ENCODE measurements at regions not wholly inside any gene's neighbourhood (a gene's known extent, or its start where the extent isn't known, plus 50 kb on each side); places are given as distances from the start of the nearest gene placed in this dataset.

GRCh38 chr1:69363236-69363635 is 204.5 kb upstream of the LRRC7 start:
- H3K4me3 ChIP-seq (ENCODE audit: low read depth, low read length) = no peak overlapping the region
- intact Hi-C loops (cut with micrococcal nuclease; ENCODE audit: unreplicated experiment) = no loop called here
- no peaks in the 10 kb centered on the region for H3K27me3 Mint-ChIP-seq (ENCODE audit: insufficient read depth, unreplicated experiment)
- H3K36me3 Mint-ChIP-seq (ENCODE audit: insufficient read depth, unreplicated experiment) = no peaks in the 10 kb centered on the region
- H3K4me1 Mint-ChIP-seq (ENCODE audit: low read depth, unreplicated experiment) = no peaks in the 10 kb centered on the region
- no peaks in the 10 kb centered on the region for H3K9me3 Mint-ChIP-seq (ENCODE audit: unreplicated experiment)
- no peak overlapping the region for H3K4me3 Mint-ChIP-seq (ENCODE audit: unreplicated experiment)
- no peaks in the 10 kb centered on the region for H3K4me1 ChIP-seq
- no peaks in the 10 kb centered on the region for H3K27me3 ChIP-seq (replicated peaks; ENCODE audit: control insufficient read depth, insufficient read depth, low read length)
- no peaks in the 10 kb centered on the region for H3K9me3 ChIP-seq
- no TSS peak for BruUV-seq (replicated peaks)
- CTCF ChIA-PET = no interaction called here
- POLR2A ChIA-PET = no interaction called here
- TF ChIP-seq, protein P1, sequence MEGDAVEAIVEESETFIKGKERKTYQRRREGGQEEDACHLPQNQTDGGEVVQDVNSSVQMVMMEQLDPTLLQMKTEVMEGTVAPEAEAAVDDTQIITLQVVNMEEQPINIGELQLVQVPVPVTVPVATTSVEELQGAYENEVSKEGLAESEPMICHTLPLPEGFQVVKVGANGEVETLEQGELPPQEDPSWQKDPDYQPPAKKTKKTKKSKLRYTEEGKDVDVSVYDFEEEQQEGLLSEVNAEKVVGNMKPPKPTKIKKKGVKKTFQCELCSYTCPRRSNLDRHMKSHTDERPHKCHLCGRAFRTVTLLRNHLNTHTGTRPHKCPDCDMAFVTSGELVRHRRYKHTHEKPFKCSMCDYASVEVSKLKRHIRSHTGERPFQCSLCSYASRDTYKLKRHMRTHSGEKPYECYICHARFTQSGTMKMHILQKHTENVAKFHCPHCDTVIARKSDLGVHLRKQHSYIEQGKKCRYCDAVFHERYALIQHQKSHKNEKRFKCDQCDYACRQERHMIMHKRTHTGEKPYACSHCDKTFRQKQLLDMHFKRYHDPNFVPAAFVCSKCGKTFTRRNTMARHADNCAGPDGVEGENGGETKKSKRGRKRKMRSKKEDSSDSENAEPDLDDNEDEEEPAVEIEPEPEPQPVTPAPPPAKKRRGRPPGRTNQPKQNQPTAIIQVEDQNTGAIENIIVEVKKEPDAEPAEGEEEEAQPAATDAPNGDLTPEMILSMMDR (IDR thresholded peaks at IDR 0.05; ENCODE audit: insufficient read depth in 1 of 2, low read depth in 1 of 2, low read length in 1 of 2, severe bottlenecking in 1 of 2, unreplicated experiment in 1 of 2) = no peak
- no peak overlapping the region for H3K27ac Mint-ChIP-seq (ENCODE audit: unreplicated experiment)
- DNase-seq = no peak
- no peaks in the 10 kb centered on the region for H3K36me3 ChIP-seq (ENCODE audit: control insufficient read depth, insufficient read depth, low read length)

- intact Hi-C loops (cut with micrococcal nuclease; ENCODE audit: unreplicated experiment) = no loop called here
- H3K36me3 ChIP-seq (ENCODE audit: control insufficient read depth, insufficient read depth, low read length) = no peaks in the 10 kb centered on the region
Measured at GRCh38 chr1:69373520-69373919, 194.2 kb upstream of the LRRC7 start.

DNA sequence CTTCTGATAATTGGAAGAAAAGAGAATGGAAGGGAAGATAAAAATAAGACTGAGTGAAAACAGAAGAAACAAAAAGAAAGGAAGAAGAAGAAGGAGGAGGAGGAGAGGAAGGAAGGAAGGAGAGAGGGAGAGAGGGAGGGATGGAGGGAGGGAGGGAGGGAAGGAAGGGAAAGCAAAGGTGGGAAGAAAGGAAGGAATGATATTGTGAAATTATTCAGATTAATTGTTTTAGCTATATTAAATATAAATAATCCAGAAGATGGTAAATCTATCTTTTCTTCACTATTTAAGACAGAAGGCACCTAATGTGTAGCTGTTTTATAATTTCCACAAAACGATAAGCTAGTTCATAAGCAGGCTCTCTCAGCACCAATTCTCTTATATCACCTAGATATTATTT is 191.3 kb upstream of the LRRC7 start:
- Mint-ChIP-seq H3K4me1 (ENCODE audit: low read depth, unreplicated experiment) (peaks cover 19% of the 10 kb centered on the region), H3K4me3 (ENCODE audit: unreplicated experiment) (no peak overlapping the region), H3K27me3 (ENCODE audit: insufficient read depth, unreplicated experiment) (no peaks in the 10 kb centered on the region), H3K36me3 (ENCODE audit: insufficient read depth, unreplicated experiment) (no peaks in the 10 kb centered on the region), H3K27ac (ENCODE audit: unreplicated experiment) (no peak overlapping the region), H3K9me3 (ENCODE audit: unreplicated experiment) (no peaks in the 10 kb centered on the region)
- Histone ChIP-seq H3K36me3 (ENCODE audit: control insufficient read depth, insufficient read depth, low read length) (no peaks in the 10 kb centered on the region), H3K9me3 (no peaks in the 10 kb centered on the region), H3K4me3 (ENCODE audit: low read depth, low read length) (no peak overlapping the region), H3K27me3 (replicated peaks; ENCODE audit: control insufficient read depth, insufficient read depth, low read length) (no peaks in the 10 kb centered on the region), H3K4me1 (no peaks in the 10 kb centered on the region)
- no peak for DNase-seq
- ChIA-PET CTCF (no interaction called here), POLR2A (no interaction called here)
- intact Hi-C loops (cut with micrococcal nuclease; ENCODE audit: unreplicated experiment) = loop anchor here (2.0 kb wide), 1 partner anchor 324 kb away; no protein-coding TSS in a partner anchor
- no TSS peak for BruUV-seq (replicated peaks)
- TF ChIP-seq, protein P1 (IDR thresholded peaks at IDR 0.05; ENCODE audit: insufficient read depth in 1 of 2, low read depth in 1 of 2, low read length in 1 of 2, severe bottlenecking in 1 of 2, unreplicated experiment in 1 of 2) = no peak

More at GRCh38 chr1:69373520-69373919, 194.2 kb upstream of the LRRC7 start:
- H3K4me3 Mint-ChIP-seq (ENCODE audit: unreplicated experiment) = no peak overlapping the region
- BruUV-seq (replicated peaks) = no TSS peak
- H3K36me3 Mint-ChIP-seq (ENCODE audit: insufficient read depth, unreplicated experiment) = no peaks in the 10 kb centered on the region
- Histone ChIP-seq H3K9me3 (no peaks in the 10 kb centered on the region), H3K4me3 (ENCODE audit: low read depth, low read length) (no peak overlapping the region), H3K4me1 (no peaks in the 10 kb centered on the region), H3K27me3 (replicated peaks; ENCODE audit: control insufficient read depth, insufficient read depth, low read length) (no peaks in the 10 kb centered on the region)
- no peaks in the 10 kb centered on the region for H3K27me3 Mint-ChIP-seq (ENCODE audit: insufficient read depth, unreplicated experiment)
- no peak overlapping the region for H3K27ac Mint-ChIP-seq (ENCODE audit: unreplicated experiment)
- H3K9me3 Mint-ChIP-seq (ENCODE audit: unreplicated experiment) = peaks cover 9% of the 10 kb centered on the region
- TF ChIP-seq, protein P1 (IDR thresholded peaks at IDR 0.05; ENCODE audit: insufficient read depth in 1 of 2, low read depth in 1 of 2, low read length in 1 of 2, severe bottlenecking in 1 of 2, unreplicated experiment in 1 of 2) = no peak
- peaks cover 19% of the 10 kb centered on the region for H3K4me1 Mint-ChIP-seq (ENCODE audit: low read depth, unreplicated experiment)
- CTCF ChIA-PET = no interaction called here
- DNase-seq = no peak
- POLR2A ChIA-PET = no interaction called here
